Sigmoid colon (tissue), 4 donors: ENCODE measurements at regions not wholly inside any gene's neighbourhood (a gene's known extent, or its start where the extent isn't known, plus 50 kb on each side); places are given as distances from the start of the nearest gene placed in this dataset.

ENCODE experiments used
- CTCF ChIP-seq, 4 experiments: fragments of 450-650 bp in 3 of 4; fragments of 200-600 bp in 1 of 4; IDR thresholded peaks; one replicate each; pipeline ENCODE4 v1.5.1; 2016 to 2019; ENCODE audit warnings: antibody characterized with exemption in 4 of 4, mild to moderate bottlenecking in 3 of 4, moderate library complexity in 2 of 4
- EP300 ChIP-seq, 4 donors: sonication (generic); formaldehyde crosslinking; IDR thresholded peaks; one replicate each; pipeline ENCODE4 v1.6.1; 2017; ENCODE audit warnings: antibody characterized with exemption in 4 of 4

- TF ChIP-seq CTCF (IDR thresholded peaks at IDR 0.05) (no peak), EP300 (IDR thresholded peaks at IDR 0.05) (no peak)
These were observed 81.9 kb upstream of the PELI2 start for GRCh38 chr14:56036353-56036752.
